PFSK-1 (cell line): ENCODE measurements at regions not wholly inside any gene's neighbourhood (a gene's known extent, or its start where the extent isn't known, plus 50 kb on each side); places are given as distances from the start of the nearest gene placed in this dataset.

Experiments
- FOXP2 ChIP-seq: optimal IDR thresholded peaks from 2 replicates; pipeline ENCODE3; 2011; ENCODE audit warnings: borderline replicate concordance, control low read depth, inconsistent platforms; ENCODE audit not compliant: insufficient read depth; ENCODE audit errors: extremely low read length, extremely low read depth
- POLR2AphosphoS5 ChIP-seq: IDR thresholded peaks from 2 replicates; pipeline ENCODE4 v1.6.1; 2012; ENCODE audit warnings: low read depth, mild to moderate bottlenecking, control low read depth, low read length, moderate library complexity
- REST ChIP-seq, 2 experiments: IDR thresholded peaks; 2 replicates each; pipeline versions ENCODE4 v1.6.1 to v1.8.0; 2011 to 2012; ENCODE audit warnings: low read depth in 2 of 2, low read length in 2 of 2, control low read depth in 1 of 2, inconsistent platforms in 1 of 2, mild to moderate bottlenecking in 1 of 2, moderate library complexity in 1 of 2; ENCODE audit not compliant: insufficient read depth in 1 of 2
- SIN3A ChIP-seq: IDR thresholded peaks from 2 replicates; pipeline ENCODE4 v1.6.1; 2012; ENCODE audit warnings: mild to moderate bottlenecking, low read length, moderate library complexity, borderline replicate concordance; ENCODE audit not compliant: insufficient read depth
- TAF1 ChIP-seq: IDR thresholded peaks from 2 replicates; pipeline ENCODE4 v1.6.1; 2012; ENCODE audit warnings: low read length, control low read depth, borderline replicate concordance; ENCODE audit not compliant: insufficient read depth

- TF ChIP-seq TAF1 (no peak), SIN3A (no peak), FOXP2 (no peak), REST (IDR thresholded peaks at IDR 0.05; ENCODE audit: insufficient read depth in 1 of 2, low read depth in 2 of 2, low read length in 2 of 2) (no peak), POLR2AphosphoS5 (no peak)
These were observed 158.3 kb upstream of the ZFHX3 start for GRCh38 chr16:73206151-73206707.

DNA sequence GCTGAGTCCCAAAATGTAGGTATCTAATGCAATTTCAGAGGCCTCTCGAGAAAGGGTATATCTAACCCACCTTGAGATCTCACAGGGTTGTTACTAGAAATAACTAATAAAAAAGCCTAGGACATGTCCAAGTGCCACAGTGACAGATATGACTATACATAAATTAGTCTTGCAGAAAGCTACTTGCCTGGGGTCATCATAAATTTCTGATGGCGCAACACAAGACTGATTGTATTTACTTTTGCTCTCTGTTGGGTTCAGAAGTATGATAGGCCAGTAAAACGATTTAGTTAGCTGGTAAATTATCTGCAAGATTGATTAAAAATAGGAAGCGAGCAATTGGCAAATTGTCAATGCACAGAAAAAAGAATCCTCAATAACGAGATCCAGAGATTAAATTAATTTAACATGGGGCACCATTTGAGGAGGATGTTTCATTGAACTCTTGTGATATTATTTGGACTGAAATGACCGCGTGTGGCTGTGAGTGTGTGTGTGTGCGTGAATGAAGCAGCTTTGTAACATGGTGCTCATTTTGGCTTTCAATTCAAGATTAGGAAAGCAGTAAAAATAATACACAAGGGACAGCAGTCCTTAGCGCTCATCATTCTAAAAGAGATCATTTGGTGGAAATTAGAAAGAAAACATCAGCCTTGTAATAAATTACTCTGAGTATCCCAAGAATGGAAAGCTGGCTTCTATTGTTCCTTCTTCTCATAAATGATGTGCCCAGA lies 157.4 kb upstream of the ZFHX3 start:
- no peak for TF ChIP-seq TAF1
- no peak for TF ChIP-seq FOXP2
- no peak for TF ChIP-seq SIN3A

DNA sequence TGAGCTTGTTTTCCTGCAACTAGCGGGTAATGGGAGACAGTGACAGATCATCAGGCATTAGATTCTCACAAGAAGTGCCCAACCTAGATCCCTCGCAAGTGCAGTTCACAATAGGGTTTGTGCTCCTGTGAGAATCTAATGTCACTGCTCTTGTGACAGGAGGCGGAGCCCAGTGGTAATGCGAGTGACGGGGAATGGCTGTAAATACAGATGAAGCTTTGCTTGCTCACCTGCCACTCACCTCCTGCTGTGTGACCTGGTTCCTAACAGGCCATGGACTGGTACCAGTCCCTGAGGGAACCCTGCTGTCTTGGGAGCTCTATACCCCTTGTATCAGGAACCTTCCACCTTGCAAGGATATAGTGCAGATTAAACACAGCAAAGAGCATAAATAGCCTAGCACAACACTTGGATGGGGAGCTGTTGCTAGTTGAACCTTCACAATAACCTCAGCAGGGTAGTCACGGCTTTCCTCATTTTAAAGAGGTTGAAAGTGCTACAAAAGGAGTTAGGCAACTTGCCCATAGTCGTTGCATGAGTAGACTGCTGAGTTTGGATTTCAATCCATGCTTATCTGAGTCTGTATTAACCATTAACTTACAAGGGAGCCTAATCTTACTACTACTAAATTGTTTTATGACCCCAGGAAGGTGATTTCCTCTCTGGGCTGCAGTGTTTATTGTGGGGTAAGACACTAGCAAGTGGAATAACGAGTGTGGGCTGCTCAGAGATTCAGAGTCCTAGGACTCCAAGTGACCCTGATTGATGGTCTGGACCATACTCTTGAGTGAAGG lies 156.6 kb upstream of the ZFHX3 start:
- TF ChIP-seq POLR2AphosphoS5 (no peak), SIN3A (no peak), FOXP2 (no peak), TAF1 (no peak), REST (IDR thresholded peaks at IDR 0.05; ENCODE audit: insufficient read depth in 1 of 2, low read depth in 2 of 2, low read length in 2 of 2) (no peak)

- TF ChIP-seq TAF1 = no peak
- no peak for TF ChIP-seq FOXP2
These were observed 154.3 kb upstream of the ZFHX3 start for GRCh38 chr16:73202161-73202729.

DNA sequence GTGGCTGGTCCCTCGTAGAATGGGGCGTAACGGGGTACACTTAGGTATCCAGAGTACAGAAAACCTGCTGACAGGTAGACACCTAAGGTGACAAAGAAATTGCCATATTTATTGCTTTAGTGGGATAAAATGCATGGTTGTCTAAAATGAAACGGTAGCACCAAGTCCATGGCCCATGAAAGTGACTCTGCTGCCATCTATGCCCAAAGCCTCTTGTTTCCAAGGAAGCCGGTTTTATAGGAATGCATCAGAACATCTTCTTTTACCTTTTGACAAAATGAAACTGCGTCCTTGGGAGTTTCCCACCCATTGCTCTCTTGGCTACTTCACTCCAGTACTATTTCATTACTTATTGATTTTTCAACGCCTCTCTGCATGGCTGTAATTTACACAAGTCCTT lies 151.3 kb upstream of the ZFHX3 start:
- no peak for TF ChIP-seq SIN3A
- no peak for TF ChIP-seq REST (IDR thresholded peaks at IDR 0.05; ENCODE audit: insufficient read depth in 1 of 2, low read depth in 2 of 2, low read length in 2 of 2)
- no peak for TF ChIP-seq TAF1
- TF ChIP-seq POLR2AphosphoS5 = no peak
- no peak for TF ChIP-seq FOXP2
